ENCODE measurements at regions not wholly inside any gene's neighbourhood (a gene's known extent, or its start where the extent isn't known, plus 50 kb on each side); places are given as distances from the start of the nearest gene placed in this dataset.

GRCh38 chr3:193754719-193755118, 161.7 kb downstream of the OPA1 start:
- no peak for TF ChIP-seq SPI1 (IDR thresholded peaks at IDR 0.05; ENCODE audit: low read depth, low read length)
- no peak for TF ChIP-seq POU2F2 (IDR thresholded peaks at IDR 0.05; ENCODE audit: low read depth, low read length)
- TF ChIP-seq POLR2AphosphoS5 (IDR thresholded peaks at IDR 0.05; ENCODE audit: low read depth, low read length) = no peak
- no peak for TF ChIP-seq TAF1 (IDR thresholded peaks at IDR 0.05; ENCODE audit: low read depth, low read length)
- TF ChIP-seq PAX5 (IDR thresholded peaks at IDR 0.05; ENCODE audit: insufficient read depth, low read length, severe bottlenecking) = no peak
- no peak for TF ChIP-seq POLR2A (IDR thresholded peaks at IDR 0.05; ENCODE audit: low read depth, low read length)
- DNase-seq (ENCODE audit: insufficient read length, low spot score) = no peak
- no peak for FAIRE-seq

- FAIRE-seq (no peak), DNase-seq (ENCODE audit: insufficient read length, low spot score) (no peak)
- TF ChIP-seq PAX5 (IDR thresholded peaks at IDR 0.05; ENCODE audit: insufficient read depth, low read length, severe bottlenecking) (no peak), POLR2A (IDR thresholded peaks at IDR 0.05; ENCODE audit: low read depth, low read length) (no peak), SPI1 (IDR thresholded peaks at IDR 0.05; ENCODE audit: low read depth, low read length) (no peak), POU2F2 (IDR thresholded peaks at IDR 0.05; ENCODE audit: low read depth, low read length) (no peak)
Observed at GRCh38 chr3:193756536-193756935, 163.5 kb downstream of the OPA1 start.

DNA sequence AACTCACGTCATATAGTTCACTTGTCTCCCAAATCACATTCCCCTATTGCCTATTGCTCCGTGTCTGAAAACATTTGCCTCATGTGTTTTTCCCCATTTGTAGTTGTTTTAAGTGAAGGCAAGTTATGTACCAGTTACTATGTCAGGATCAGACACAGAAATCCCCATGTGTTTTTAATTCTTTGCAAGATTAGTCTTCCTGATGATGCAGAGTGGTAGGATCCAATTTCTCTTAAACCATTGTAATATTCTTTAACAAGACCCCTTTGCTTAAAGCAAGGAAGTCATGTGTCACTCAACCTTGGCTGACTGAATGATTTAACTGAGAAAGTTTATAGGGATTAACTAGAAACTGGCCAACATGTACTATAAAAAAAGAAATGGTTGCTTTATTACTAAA, 164.4 kb downstream of the OPA1 start:
- DNase-seq (ENCODE audit: insufficient read length, low spot score) (no peak), FAIRE-seq (no peak)
- TF ChIP-seq POLR2A (IDR thresholded peaks at IDR 0.05; ENCODE audit: low read depth, low read length) (no peak), POU2F2 (IDR thresholded peaks at IDR 0.05; ENCODE audit: low read depth, low read length) (no peak), PAX5 (IDR thresholded peaks at IDR 0.05; ENCODE audit: insufficient read depth, low read length, severe bottlenecking) (no peak), SPI1 (IDR thresholded peaks at IDR 0.05; ENCODE audit: low read depth, low read length) (no peak), TAF1 (IDR thresholded peaks at IDR 0.05; ENCODE audit: low read depth, low read length) (no peak), POLR2AphosphoS5 (IDR thresholded peaks at IDR 0.05; ENCODE audit: low read depth, low read length) (no peak)

DNA sequence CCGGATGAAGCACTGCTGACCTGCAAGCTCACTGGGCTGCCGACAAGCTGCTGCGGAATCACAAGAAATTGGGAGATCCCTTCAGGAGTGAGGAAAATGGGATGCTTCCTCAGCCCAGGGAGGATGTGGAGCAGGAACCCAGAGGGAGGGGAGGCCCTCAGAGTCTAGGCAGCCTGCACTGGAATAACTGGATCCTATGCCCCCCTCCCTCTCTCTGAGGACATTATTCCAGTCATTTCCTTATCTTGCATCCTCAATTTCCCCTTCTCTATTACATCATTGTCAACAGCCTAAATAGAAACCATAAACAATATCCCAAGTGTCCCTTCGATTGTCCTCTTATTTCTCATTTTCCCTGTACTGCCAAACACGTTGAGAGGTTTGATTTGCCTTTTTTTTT, 169.0 kb downstream of the OPA1 start:
- DNase-seq (ENCODE audit: insufficient read length, low spot score) = no peak
- TF ChIP-seq POLR2AphosphoS5 (IDR thresholded peaks at IDR 0.05; ENCODE audit: low read depth, low read length) = no peak
- TF ChIP-seq POU2F2 (IDR thresholded peaks at IDR 0.05; ENCODE audit: low read depth, low read length) = no peak
- TF ChIP-seq POLR2A (IDR thresholded peaks at IDR 0.05; ENCODE audit: low read depth, low read length) = no peak
- TF ChIP-seq PAX5 (IDR thresholded peaks at IDR 0.05; ENCODE audit: insufficient read depth, low read length, severe bottlenecking) = no peak
- no peak for TF ChIP-seq TAF1 (IDR thresholded peaks at IDR 0.05; ENCODE audit: low read depth, low read length)
- TF ChIP-seq SPI1 (IDR thresholded peaks at IDR 0.05; ENCODE audit: low read depth, low read length) = no peak
- no peak for FAIRE-seq

DNA sequence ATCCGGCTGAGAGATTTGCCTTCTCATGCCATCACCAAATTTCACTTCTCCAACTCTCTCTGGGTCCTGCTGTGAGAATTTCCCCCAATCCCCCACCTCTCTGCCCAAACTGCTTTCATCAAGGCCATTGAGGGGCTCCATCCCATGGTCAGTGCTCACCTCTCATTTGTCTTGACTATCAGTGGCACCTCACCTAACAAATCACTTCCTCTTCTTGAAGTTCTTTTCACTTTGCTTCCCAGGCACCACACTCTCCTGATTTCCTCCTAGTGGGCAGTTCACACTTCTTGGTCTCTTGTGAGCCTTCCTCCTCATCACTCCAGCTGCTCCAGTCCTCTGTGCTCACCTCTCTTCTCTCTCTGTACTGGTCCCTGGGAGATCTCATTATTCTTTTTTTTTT, 169.6 kb downstream of the OPA1 start:
- no peak for FAIRE-seq

GRCh38 chr3:193764959-193765358, 172.0 kb downstream of the OPA1 start:
- DNase-seq (ENCODE audit: insufficient read length, low spot score) (no peak), FAIRE-seq (no peak)
- no peak for TF ChIP-seq POU2F2 (IDR thresholded peaks at IDR 0.05; ENCODE audit: low read depth, low read length)
- TF ChIP-seq POLR2A (IDR thresholded peaks at IDR 0.05; ENCODE audit: low read depth, low read length) = no peak

More for the DNA sequence above, 169.6 kb downstream of the OPA1 start:
- no peak for DNase-seq (ENCODE audit: insufficient read length, low spot score)
- TF ChIP-seq POLR2A (IDR thresholded peaks at IDR 0.05; ENCODE audit: low read depth, low read length) = no peak
- TF ChIP-seq POLR2AphosphoS5 (IDR thresholded peaks at IDR 0.05; ENCODE audit: low read depth, low read length) = no peak
- TF ChIP-seq SPI1 (IDR thresholded peaks at IDR 0.05; ENCODE audit: low read depth, low read length) = peak; percentile 68

DNA sequence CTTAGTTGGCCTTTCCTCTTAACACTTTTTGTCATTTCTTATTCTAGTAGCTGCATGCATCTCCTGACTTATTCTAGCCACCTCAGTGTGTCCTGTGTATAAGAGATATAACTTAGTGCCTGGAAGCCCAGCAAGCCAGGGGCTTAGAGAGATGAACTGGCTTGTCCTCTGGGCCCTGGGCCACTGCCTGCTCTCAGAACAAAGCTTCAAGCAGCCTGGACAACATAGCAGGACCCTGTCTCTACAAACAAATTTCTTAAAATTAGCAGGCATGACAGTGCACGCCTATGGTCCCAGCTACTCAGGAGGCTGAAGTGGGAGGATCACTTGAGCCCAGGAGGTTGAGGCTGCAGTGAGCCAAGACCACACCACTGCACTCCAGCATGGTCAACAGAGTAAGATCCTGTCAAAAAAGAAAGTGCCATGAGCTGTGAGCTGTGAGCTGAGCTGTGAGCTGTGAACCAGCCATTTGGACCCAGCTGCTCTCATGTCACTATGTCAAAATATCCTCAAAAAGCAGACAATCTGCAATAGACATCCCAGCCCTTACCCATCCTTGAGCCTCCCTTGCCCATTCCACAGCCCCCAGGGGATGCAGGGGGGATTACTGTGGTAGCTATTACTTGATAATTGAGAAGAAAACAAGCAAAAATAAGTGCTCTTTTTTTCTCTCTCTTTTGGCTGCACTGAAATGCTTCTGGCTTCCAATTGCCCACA, 174.5 kb downstream of the OPA1 start:
- no peak for FAIRE-seq

GRCh38 chr3:193768070-193768394, 175.0 kb downstream of the OPA1 start:
- TF ChIP-seq POLR2AphosphoS5 (IDR thresholded peaks at IDR 0.05; ENCODE audit: low read depth, low read length) (no peak), POLR2A (IDR thresholded peaks at IDR 0.05; ENCODE audit: low read depth, low read length) (no peak), POU2F2 (IDR thresholded peaks at IDR 0.05; ENCODE audit: low read depth, low read length) (no peak), SPI1 (IDR thresholded peaks at IDR 0.05; ENCODE audit: low read depth, low read length) (no peak), PAX5 (IDR thresholded peaks at IDR 0.05; ENCODE audit: insufficient read depth, low read length, severe bottlenecking) (no peak), TAF1 (IDR thresholded peaks at IDR 0.05; ENCODE audit: low read depth, low read length) (no peak)
- DNase-seq (ENCODE audit: insufficient read length, low spot score) = no peak
- FAIRE-seq = no peak

More for the DNA sequence above, 174.5 kb downstream of the OPA1 start:
- no peak for TF ChIP-seq TAF1 (IDR thresholded peaks at IDR 0.05; ENCODE audit: low read depth, low read length)
- TF ChIP-seq POU2F2 (IDR thresholded peaks at IDR 0.05; ENCODE audit: low read depth, low read length) = no peak
- TF ChIP-seq PAX5 (IDR thresholded peaks at IDR 0.05; ENCODE audit: insufficient read depth, low read length, severe bottlenecking) = no peak
- TF ChIP-seq SPI1 (IDR thresholded peaks at IDR 0.05; ENCODE audit: low read depth, low read length) = no peak
- TF ChIP-seq POLR2A (IDR thresholded peaks at IDR 0.05; ENCODE audit: low read depth, low read length) = no peak
- TF ChIP-seq POLR2AphosphoS5 (IDR thresholded peaks at IDR 0.05; ENCODE audit: low read depth, low read length) = no peak
- no peak for DNase-seq (ENCODE audit: insufficient read length, low spot score)

DNA sequence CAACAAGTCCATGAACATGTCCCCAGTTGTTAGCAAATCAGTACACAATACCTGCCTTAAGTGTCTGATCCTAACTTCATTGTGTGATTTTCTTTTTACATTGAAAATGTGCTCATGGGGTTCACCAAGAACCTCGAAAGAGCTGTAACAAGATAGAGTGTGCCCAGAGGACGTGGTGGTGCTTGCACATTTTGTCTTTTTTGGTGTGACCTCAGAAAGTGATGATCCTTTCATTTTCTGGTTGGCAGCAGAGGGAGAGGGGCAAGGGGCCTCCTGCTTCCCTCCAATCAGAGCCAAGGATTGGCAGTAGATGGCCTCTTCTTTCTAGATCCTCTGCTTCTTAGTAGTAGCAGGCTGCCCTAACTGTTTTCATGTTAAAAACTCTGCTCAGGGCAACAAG, 176.4 kb downstream of the OPA1 start:
- TF ChIP-seq POU2F2 (IDR thresholded peaks at IDR 0.05; ENCODE audit: low read depth, low read length) (no peak), SPI1 (IDR thresholded peaks at IDR 0.05; ENCODE audit: low read depth, low read length) (no peak), TAF1 (IDR thresholded peaks at IDR 0.05; ENCODE audit: low read depth, low read length) (no peak), POLR2A (IDR thresholded peaks at IDR 0.05; ENCODE audit: low read depth, low read length) (no peak), POLR2AphosphoS5 (IDR thresholded peaks at IDR 0.05; ENCODE audit: low read depth, low read length) (no peak), PAX5 (IDR thresholded peaks at IDR 0.05; ENCODE audit: insufficient read depth, low read length, severe bottlenecking) (no peak)
- DNase-seq (ENCODE audit: insufficient read length, low spot score) (no peak), FAIRE-seq (no peak)

DNA sequence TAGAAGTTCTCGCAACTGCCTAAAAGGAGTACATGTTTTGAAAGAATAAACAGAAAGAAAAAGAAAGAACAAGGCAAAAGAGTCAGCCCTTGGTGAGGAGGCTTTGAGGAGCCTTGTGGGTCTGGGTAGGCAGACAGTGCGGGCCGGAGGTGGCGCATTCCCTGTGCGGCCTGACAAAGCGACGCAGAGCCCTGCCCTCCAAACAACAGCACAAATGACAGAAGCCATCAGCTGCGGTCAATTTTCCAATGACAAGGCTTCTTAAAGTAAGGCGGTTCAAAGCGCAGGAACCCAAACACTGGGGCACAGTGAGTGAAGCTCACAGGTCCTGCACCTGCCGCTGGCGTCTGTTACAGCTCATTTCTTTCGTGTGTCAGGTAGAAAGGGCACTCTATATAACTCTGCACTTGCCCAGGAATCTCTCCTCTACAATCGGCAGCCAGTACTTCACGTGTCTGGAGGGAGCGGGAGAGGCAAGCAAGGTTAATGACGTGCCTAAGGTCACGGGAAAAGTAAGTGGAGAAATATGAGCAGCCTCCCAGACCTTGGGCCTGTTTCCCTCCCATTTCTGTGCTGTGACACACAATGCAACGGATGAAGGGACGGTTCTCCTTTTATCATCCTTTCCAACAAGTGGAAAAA, 178.1 kb downstream of the OPA1 start:
- FAIRE-seq = no peak
- DNase-seq (ENCODE audit: insufficient read length, low spot score) = no peak
- TF ChIP-seq POU2F2 (IDR thresholded peaks at IDR 0.05; ENCODE audit: low read depth, low read length) (no peak), TAF1 (IDR thresholded peaks at IDR 0.05; ENCODE audit: low read depth, low read length) (no peak), POLR2AphosphoS5 (IDR thresholded peaks at IDR 0.05; ENCODE audit: low read depth, low read length) (no peak), POLR2A (IDR thresholded peaks at IDR 0.05; ENCODE audit: low read depth, low read length) (no peak)
